Glomerular endothelial cell (primary cell): ENCODE measurements at regions not wholly inside any gene's neighbourhood (a gene's known extent, or its start where the extent isn't known, plus 50 kb on each side); places are given as distances from the start of the nearest gene placed in this dataset.

ENCODE experiments used
- DNase-seq: peaks from one replicate; pipeline ENCODE4 v3.0.0-alpha.2; 2011; ENCODE audit warnings: low read depth, low spot score; ENCODE audit errors: extremely low read depth

DNA sequence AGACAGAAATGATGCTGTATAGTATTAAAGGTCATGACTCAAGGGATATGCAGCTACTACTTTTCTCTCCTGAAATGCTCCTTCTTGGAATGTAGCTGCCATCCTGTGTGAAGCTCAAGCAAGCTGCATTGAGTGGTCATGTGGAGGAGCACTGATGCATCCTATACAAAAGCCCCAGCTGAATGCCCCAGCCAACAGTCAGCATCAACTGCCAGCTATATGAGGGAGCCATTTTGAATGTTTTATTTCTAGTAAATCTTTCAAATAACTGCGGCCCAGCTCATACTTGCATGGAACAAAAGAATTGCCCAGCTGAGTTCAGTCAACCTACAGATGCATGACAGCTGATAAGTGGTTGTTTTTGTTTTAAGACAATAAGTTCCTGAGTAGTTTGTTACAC is 165.0 kb upstream of the GEMIN8 start:
- DNase-seq, result no peak

DNA sequence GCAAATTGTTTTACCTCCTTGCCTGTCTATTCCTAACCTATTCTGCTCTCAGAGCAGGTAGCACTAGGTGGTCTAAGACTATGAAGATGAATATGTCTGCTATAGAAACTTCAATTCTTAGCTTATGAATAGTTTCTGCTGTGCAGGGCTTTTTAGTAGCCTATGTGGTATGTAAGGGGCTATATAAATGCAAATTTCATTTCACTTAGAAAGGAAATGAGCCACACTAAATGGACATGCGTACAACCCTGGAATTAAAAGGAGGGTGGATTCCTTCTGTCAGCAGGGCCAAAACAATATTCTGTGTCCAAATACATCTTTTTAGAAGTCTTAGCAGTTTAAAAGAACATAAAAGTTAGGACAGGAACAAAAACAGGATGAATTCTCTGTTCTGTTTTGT is 163.9 kb upstream of the GEMIN8 start:
- DNase-seq, result no peak

DNA sequence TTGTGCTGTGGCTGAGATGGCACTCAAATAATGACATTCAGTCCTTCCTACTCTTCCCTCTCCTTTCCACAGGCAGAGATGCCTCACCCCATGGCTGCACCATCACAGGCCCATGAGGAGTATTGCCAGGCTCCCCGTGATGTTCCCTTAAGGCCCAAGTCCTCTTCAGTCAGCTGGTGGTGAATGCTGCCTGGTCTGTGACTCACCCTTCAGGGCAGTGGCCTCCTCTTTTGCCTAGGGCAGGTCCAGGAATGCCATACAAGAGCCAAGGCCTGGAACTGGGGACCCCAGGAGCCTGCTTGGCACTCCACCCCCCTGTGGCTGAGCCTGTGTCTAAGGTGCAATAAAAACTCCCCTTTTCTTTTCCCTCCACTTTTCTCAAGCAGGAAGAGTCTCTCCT is 144.2 kb upstream of the GEMIN8 start:
- no peak for DNase-seq

DNA sequence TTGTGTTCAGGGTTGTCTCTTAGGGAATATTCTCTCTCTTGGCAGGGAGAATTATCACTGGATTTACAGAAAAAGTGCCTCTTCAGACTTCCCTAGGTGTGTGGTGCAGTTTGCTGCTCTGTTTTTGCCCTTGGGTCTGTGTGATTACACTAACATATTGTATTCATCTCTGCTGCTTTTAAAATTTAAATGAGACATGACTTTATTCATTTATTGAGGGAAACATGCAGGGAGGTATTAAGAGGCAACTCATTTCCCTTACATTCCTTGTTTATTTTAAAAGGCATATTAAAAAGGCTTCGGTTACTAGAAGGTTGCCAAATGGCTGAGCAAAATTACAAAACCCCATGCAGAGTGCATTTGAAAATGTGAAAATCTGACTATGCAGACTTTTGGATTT is 135.1 kb upstream of the GEMIN8 start:
- no peak for DNase-seq

DNA sequence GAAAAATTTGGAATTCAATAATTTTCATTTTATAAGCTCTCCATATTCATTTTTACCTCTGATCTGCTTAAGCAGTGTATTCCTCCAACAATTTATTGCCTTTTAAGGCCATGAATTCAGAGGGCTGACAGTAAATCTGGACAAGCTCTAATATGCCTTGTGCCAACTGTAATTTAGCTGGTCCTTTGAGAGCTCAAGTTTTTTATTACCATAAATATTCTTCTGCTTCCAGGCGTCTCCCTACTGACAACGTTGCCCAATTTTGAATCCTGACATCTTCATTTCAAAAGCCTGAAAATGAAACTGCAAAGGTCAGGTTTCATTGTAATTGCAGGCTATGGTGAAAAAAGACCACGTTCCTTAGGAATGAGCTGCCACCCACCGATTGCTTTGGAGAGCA is 95.8 kb upstream of the GEMIN8 start:
- no peak for DNase-seq

DNA sequence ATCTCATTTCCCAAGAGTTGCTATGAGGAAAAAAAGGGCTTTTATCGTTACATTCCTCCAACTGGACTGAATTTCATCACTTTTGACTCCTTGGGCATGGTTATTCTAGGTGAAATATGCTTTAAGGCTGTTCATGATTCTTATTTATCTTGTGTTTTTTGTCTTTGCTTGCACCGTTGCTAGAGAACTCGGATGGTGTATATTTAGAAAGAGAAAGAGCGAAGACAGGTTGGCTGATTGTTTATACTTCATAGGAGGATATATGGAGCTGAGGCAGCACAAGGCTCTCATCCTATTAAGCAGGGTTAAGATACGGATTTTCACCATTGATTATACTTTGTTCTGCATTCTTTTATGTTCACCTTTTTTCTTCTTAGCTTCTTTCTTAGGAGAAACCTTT is 94.9 kb upstream of the GEMIN8 start:
- no peak for DNase-seq

DNA sequence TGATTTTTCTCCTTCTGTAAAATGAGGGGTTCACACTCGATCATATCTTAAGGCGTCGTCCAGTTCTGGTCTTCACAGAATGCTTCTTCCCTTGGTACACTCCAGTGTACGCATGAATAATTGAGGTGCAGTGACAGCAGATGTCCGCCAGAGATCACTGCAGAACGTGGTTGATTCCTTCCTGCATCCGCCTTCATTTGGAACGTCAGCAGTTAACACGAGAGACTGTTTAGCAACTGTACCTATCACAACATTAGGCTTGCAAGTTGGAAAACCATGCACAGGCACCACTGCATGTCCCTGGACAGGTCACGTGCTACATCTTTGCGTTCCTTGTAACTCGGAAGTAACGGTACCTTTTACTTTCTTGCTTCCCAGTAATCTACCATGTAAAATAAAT is 66.0 kb upstream of the GEMIN8 start:
- DNase-seq, result peak; percentile 31

DNA sequence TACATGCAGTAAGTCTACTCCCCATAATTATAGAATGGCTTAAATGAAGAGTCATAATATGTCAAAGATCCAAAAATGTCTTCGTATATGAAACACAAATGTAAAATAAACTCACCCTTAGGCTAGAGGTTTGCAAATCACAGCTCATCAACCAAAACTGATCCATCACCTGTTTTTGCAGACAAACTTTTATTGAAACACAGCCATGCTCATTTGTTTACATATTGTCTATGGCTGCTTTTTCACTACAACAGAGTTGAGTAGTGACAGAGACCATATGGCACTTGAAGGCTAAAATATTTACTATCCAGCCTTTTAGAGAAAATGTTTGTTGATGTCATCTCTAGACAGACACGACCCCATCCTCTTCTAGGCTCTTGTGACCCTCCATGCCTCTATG is 64.5 kb upstream of the GEMIN8 start:
- no peak for DNase-seq

DNA sequence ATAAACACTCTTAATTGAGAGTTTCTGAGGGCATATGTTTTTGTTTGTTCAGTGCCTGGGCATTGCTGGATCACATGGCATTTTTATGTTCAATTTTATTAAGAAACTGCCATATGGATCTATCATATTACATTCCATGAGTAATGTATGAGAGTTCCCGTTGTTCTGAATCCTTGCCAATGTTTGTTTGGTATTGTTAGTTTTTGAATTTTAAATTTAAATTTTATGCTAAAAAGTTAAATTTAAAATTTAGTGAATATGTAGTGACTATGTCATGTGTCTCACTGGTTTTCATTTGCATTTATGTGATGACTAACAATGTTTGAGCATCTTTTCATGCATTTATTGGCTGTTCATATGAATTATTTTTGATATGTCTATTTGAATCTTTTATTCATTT is 54.8 kb upstream of the GEMIN8 start:
- DNase-seq, result no peak

DNA sequence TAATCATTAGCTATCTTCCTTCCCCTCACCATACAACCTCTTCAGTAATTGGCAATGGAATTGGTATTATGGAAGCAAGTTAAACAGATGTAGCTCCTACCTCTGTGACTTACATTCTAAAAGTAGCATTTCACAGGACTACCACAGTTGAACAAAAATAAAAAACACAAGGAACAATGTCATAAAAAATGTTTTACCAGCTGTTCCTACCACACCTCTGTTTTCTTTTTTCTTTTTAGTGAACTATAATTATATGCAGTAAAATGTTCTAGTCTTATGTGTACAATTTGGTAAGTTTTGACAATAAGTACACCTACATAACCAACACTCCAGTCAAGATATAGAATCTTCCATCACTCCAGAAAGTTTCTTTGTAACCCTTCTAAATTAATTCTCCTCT is 54.1 kb upstream of the GEMIN8 start:
- DNase-seq, result no peak

DNA sequence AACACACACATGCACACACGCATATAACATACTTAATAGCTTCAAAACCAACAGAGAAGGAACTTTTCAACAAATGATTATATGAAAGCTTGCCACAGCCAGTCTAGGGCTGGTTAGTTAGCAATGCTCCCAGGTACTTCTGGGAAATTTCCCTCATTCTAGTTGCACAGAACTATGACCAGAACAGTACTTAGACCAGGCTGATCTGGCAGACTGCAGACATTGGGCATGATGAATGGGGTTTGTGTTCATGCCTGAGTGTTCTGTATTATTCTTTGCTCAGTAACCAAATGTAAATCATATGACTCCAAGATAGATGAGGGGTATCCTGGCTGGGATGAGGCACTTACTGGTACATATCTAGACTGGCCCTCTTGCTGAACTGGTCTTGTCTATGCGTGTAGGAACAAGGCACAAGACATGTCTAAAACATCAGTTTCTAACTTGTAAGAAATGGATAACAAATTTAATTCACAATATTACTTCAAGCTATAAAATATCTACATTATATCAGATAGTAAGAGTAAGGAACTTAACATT is 50.3 kb upstream of the GEMIN8 start:
- no peak for DNase-seq
